HepG2 (cell line): ENCODE measurements at regions not wholly inside any gene's neighbourhood (a gene's known extent, or its start where the extent isn't known, plus 50 kb on each side); places are given as distances from the start of the nearest gene placed in this dataset.

Experiments
- ATAC-seq: fragments of 200-7000 bp; cut with Tn5 transposase; 3 replicates; pipeline ENCODE4 v1.9.1; 2020; ENCODE audit warnings: mild to moderate bottlenecking, moderate library complexity
- BruUV-seq: library from RNA; stranded (reverse); fragments of 400-500 nt; replicated peaks from 2 replicates; lab custom pipeline; 2021; lab: Mats Ljungman, UMichigan
- CTCF ChIA-PET: fragments of 300-600 bp; formaldehyde crosslinking; extraction: SDS; loops from one replicate; lab custom pipeline; 2021; ENCODE audit warnings: low total read pairs, inconsistent platforms, low intra/inter-chr PET ratio; lab: Yijun Ruan, JAX
- POLR2A ChIA-PET: fragments of 350-600 bp; sonication (Branson Sonifier 250); formaldehyde crosslinking; loops from one replicate; lab custom pipeline; 2020; ENCODE audit warnings: antibody characterized with exemption, inconsistent platforms; lab: Yijun Ruan, JAX
- DNase-seq: peaks from one replicate; pipeline ENCODE4 v3.0.0-alpha.2; 2015; ENCODE audit warnings: low spot score
- FAIRE-seq: peaks from 3 replicates; lab custom pipeline; 2011; peaks lifted over from hg19 to GRCh38; lab: Jason Lieb, UNC
- H2AFZ ChIP-seq: one replicate; pipeline ENCODE4 v1.6.1; 2011; ENCODE audit warnings: low read length, inconsistent platforms
- H3K27ac ChIP-seq: fragments of 300-600 bp; 3 replicates; pipeline ENCODE4 v1.8.0; 2011; ENCODE audit warnings: mixed run types, mild to moderate bottlenecking, mixed read lengths, low read length, inconsistent platforms; ENCODE audit not compliant: insufficient read depth; ENCODE audit errors: extremely low read length
- H3K27me3 ChIP-seq, 2 experiments: fragments of 200-600 bp in 1 of 2; 2 replicates in 1 of 2; 3 replicates in 1 of 2; pipeline versions ENCODE4 v1.6.0 to v1.8.0; 2011; ENCODE audit warnings: low read length in 2 of 2, mild to moderate bottlenecking in 2 of 2, moderate library complexity in 2 of 2, inconsistent platforms in 1 of 2; ENCODE audit not compliant: insufficient read depth in 2 of 2, control insufficient read depth in 1 of 2
- H3K36me3 ChIP-seq, 2 experiments: fragments of 200-600 bp in 1 of 2; replicated peaks in 1 of 2; 2 replicates in 1 of 2; 3 replicates in 1 of 2; pipeline versions ENCODE4 v1.5.1 to v1.8.0; 2011; ENCODE audit warnings: low read length in 2 of 2, inconsistent platforms in 1 of 2; ENCODE audit not compliant: insufficient read depth in 2 of 2, control insufficient read depth in 1 of 2
- H3K4me1 ChIP-seq: 2 replicates; pipeline ENCODE4 v1.5.1; 2012; ENCODE audit warnings: low read length, inconsistent platforms; ENCODE audit not compliant: insufficient read depth
- H3K4me2 ChIP-seq: 2 replicates; pipeline ENCODE4 v1.6.0; 2011; ENCODE audit warnings: low read depth, low read length, inconsistent platforms
- H3K4me3 ChIP-seq, 3 experiments: fragments of 200-600 bp in 1 of 3; sonication (generic), shearing (Covaris generic) in 1 of 3; replicated peaks in 1 of 3; 2 replicates each; pipeline ENCODE4 v1.5.1; 2011 to 2016; ENCODE audit warnings: low read length in 3 of 3, inconsistent platforms in 2 of 3, low read depth in 2 of 3, mild to moderate bottlenecking in 2 of 3, control low read depth in 1 of 3, mixed read lengths in 1 of 3; ENCODE audit not compliant: insufficient read depth in 1 of 3
- H3K79me2 ChIP-seq: one replicate; pipeline ENCODE4 v1.6.1; 2011; ENCODE audit warnings: low read length, inconsistent platforms; ENCODE audit not compliant: insufficient read depth
- H3K9ac ChIP-seq: 2 replicates; pipeline ENCODE4 v1.6.0; 2011; ENCODE audit warnings: mild to moderate bottlenecking, low read depth, low read length, inconsistent platforms; ENCODE audit not compliant: insufficient read depth
- H3K9me3 ChIP-seq: 2 replicates; pipeline ENCODE4 v1.5.1; 2012; ENCODE audit warnings: mild to moderate bottlenecking, low read length
- H4K20me1 ChIP-seq: 2 replicates; pipeline ENCODE4 v1.6.0; 2011; ENCODE audit warnings: inconsistent platforms, mild to moderate bottlenecking, low read length, moderate library complexity; ENCODE audit not compliant: insufficient read depth
- EP300 ChIP-seq, 3 experiments: sonication (generic) in 1 of 3; formaldehyde crosslinking in 1 of 3; IDR thresholded peaks; 2 replicates each; pipeline versions ENCODE4 v1.5.1 to v1.6.1; 2011 to 2020; ENCODE audit warnings: low read depth in 2 of 3, low read length in 2 of 3, borderline replicate concordance in 1 of 3, improper control_type of control experiment in 1 of 3, mild to moderate bottlenecking in 1 of 3, missing genetic modification reagents in 1 of 3, moderate library complexity in 1 of 3
- HES4 ChIP-seq: sonication (generic); formaldehyde crosslinking; IDR thresholded peaks from 2 replicates; pipeline ENCODE4 v1.9.0; 2021; ENCODE audit warnings: mild to moderate bottlenecking, missing genetic modification reagents, borderline replicate concordance
- PAX8 ChIP-seq: sonication (generic); formaldehyde crosslinking; IDR thresholded peaks from 2 replicates; pipeline ENCODE4 v1.8.0; 2022; ENCODE audit warnings: mild to moderate bottlenecking, missing genetic modification reagents, borderline replicate concordance
- TCF7 ChIP-seq: sonication (generic); IDR thresholded peaks from 2 replicates; pipeline ENCODE4 v1.6.1; 2016; ENCODE audit warnings: antibody characterized with exemption, low read depth
- ZNF232 ChIP-seq: sonication (generic); formaldehyde crosslinking; IDR thresholded peaks from 2 replicates; pipeline ENCODE4 v1.4.0; 2020; ENCODE audit warnings: missing genetic modification reagents, borderline replicate concordance
- ZNF354B ChIP-seq: sonication (generic); formaldehyde crosslinking; IDR thresholded peaks from 2 replicates; pipeline ENCODE4 v1.8.0; 2022; ENCODE audit warnings: mild to moderate bottlenecking, missing genetic modification reagents
- ZNF549 ChIP-seq: sonication (generic); formaldehyde crosslinking; IDR thresholded peaks from 2 replicates; pipeline ENCODE4 v1.5.0; 2020; ENCODE audit warnings: missing genetic modification reagents
- ZNF703 ChIP-seq: sonication (generic); formaldehyde crosslinking; IDR thresholded peaks from 2 replicates; pipeline ENCODE4 v1.5.1; 2020; ENCODE audit warnings: missing genetic modification reagents, mild to moderate bottlenecking, moderate library complexity, borderline replicate concordance
- ZSCAN25 ChIP-seq: sonication (generic); formaldehyde crosslinking; IDR thresholded peaks from 2 replicates; pipeline ENCODE4 v1.8.0; 2022; ENCODE audit warnings: mild to moderate bottlenecking, missing genetic modification reagents
- WGBS: methylation state at CpG from one replicate; pipeline ENCODE4 v1.1.6; 2017; ENCODE audit warnings: low lambda C conversion rate; 5-methylcytosine and 5-hydroxymethylcytosine counted together
- in situ Hi-C: cut with HindIII; loops from 2 replicates; pipeline ENCODE4 v1.10.0; 2017; ENCODE audit warnings: low pct_unique_long_range_greater_than_20kb; ENCODE audit not compliant: extremely low pct_ligation_motif_present
- intact Hi-C: fragments of 100-400 bp; cut with micrococcal nuclease; formaldehyde crosslinking; loops from one replicate; pipeline ENCODE4 v1.10.0; 2022; ENCODE audit not compliant: unreplicated experiment
- TF ChIP-seq, protein P1 (sequence below): sonication (generic); formaldehyde crosslinking; IDR thresholded peaks from 2 replicates; pipeline ENCODE4 v1.5.0; 2020; ENCODE audit warnings: missing genetic modification reagents

DNA sequence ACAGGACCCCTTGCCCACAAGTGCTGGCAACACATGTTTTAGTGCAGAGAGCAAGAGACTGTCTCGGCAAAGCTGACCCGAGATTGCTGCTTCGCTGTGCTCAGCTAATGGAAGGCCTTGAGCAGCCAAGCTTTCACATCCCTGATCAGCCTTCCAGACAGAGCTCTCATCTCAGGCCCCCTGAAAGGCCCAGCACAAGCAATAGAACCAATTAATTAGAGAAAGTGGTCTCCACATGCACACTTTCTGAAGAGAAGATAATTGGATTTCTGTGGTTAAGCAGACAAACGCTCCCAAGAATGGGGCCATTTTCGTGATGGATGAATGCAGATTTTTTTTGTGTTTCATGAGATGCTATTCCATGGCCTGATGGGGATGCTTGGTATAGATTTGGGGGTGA is 174.9 kb downstream of the NSG2 start:
- ATAC-seq, result no peak
- no peak overlapping the region for H3K9ac ChIP-seq
- H3K36me3 ChIP-seq, result no peaks in the 10 kb centered on the region
- ChIA-PET CTCF (no interaction called here), POLR2A (no interaction called here)
- H3K79me2 ChIP-seq, result no peaks in the 10 kb centered on the region
- in situ Hi-C loops, result no loop called here
- H4K20me1 ChIP-seq, result no peaks in the 10 kb centered on the region
- WGBS, result 0% methylated on average over 2 of the region's 5 CpGs
- DNase-seq, result no peak
- no peaks in the 10 kb centered on the region for H3K9me3 ChIP-seq
- H3K4me2 ChIP-seq, result no peak overlapping the region
- TF ChIP-seq, protein P1, sequence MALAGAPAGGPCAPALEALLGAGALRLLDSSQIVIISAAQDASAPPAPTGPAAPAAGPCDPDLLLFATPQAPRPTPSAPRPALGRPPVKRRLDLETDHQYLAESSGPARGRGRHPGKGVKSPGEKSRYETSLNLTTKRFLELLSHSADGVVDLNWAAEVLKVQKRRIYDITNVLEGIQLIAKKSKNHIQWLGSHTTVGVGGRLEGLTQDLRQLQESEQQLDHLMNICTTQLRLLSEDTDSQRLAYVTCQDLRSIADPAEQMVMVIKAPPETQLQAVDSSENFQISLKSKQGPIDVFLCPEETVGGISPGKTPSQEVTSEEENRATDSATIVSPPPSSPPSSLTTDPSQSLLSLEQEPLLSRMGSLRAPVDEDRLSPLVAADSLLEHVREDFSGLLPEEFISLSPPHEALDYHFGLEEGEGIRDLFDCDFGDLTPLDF, result no peak
- no peak for TF ChIP-seq ZNF703 (CRISPR knock-in tag)
- no peak for TF ChIP-seq TCF7
- no peak for TF ChIP-seq HES4
- no peak for TF ChIP-seq PAX8 (CRISPR knock-in tag)
- no peak for TF ChIP-seq EP300 (IDR thresholded peaks at IDR 0.05; ENCODE audit: low read depth in 2 of 2, low read length in 2 of 2)
- TF ChIP-seq EP300 (CRISPR knock-in tag; IDR thresholded peaks at IDR 0.05; ENCODE audit: borderline replicate concordance), result no peak
- no peak for TF ChIP-seq ZNF549
- TF ChIP-seq ZSCAN25 (CRISPR knock-in tag), result no peak
- no peak for TF ChIP-seq ZNF354B (CRISPR knock-in tag)
- TF ChIP-seq ZNF232 (CRISPR knock-in tag), result no peak
- intact Hi-C loops, result no loop called here
- H2AFZ ChIP-seq, result no peak overlapping the region
- no peaks in the 10 kb centered on the region for H3K4me1 ChIP-seq
- no peak overlapping the region for H3K4me3 ChIP-seq
- H3K27ac ChIP-seq, result no peak overlapping the region
- BruUV-seq, result no TSS peak
- no peak for FAIRE-seq
- H3K27me3 ChIP-seq, result peaks cover 1 to 3% of the 10 kb centered on the region in 2 experiments; a peak in 2 of 5 replicates
